ENCODE measurements at regions not wholly inside any gene's neighbourhood (a gene's known extent, or its start where the extent isn't known, plus 50 kb on each side); places are given as distances from the start of the nearest gene placed in this dataset.

DNA sequence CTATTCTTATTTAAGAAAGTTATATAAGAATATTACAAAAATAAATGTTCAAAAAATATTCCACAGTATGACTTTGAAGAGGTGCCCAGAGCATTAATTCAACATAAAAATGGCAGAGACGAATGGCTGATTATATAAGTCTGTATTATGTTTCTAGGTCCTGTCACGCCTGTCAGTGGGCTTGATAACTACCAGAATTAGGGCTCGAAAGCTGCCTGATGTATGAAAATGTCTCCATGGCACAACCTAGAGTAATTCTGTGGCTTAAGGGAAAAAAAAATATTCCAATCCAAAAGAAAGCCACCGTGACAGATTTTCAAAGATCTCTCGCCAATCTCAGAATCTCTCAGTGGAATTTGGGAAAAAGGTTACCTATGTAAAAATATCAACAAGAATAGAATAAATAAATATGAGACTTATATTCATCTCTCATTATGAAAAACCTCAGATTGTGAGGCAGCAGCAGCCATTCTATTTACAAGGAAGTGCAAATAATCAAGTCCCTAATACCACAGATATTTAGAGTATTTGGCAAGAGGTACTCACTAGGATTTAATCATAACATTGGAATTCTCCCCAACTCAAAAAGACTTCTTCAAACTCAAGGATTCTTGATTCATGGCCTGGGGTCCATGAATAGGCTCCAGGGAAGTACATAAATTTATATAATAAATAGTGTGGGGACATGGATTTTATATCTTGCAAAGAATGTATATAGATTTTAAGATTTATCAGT lies 489.1 kb upstream of the INTU start:
- DNase-seq, result peak; percentile 62

DNA sequence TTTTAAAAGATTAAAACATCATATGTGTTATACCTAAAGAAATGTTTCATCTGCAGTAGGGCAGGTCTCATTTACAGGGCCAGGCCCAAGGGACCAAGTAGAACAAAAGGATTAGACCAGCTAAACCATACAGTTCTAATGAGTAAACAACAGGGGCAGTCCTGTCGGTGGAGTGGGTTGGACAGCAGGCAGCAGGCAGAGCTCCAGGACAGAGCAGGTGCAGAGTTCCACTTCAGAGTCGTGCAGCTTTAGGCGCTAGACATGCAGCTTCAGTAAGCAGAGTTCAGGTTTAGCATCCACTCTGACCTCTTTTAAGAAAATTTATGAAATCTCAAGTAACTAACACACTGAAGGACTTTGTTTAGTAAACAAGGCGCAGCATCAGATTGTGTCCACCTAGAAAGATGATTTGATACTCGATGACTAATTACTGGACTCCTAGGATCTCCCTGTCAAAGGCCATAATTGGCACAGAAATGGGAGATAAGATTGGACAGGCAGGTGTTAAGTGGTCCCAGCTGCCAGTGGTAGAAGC lies 487.7 kb upstream of the INTU start:
- no peak for DNase-seq

DNA sequence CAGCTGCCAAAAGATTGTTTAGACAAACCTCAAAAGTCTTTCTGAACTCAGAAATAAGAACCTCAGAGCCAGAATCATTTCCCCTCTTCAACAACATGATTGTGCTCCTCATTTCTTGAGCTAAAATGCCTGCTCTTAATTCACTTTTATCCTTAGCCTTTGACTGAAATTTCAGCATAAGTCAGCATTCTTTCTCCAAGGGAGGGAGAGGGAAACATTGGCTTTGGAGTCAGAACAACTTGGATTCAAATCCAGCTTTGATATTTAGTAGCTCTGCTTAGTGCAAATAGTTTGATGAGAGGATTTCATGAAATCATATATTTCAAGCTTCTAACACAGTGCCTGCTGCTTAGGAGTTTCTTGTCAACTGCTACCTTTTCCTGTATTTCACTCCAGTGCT lies 484.6 kb upstream of the INTU start:
- no peak for DNase-seq

DNA sequence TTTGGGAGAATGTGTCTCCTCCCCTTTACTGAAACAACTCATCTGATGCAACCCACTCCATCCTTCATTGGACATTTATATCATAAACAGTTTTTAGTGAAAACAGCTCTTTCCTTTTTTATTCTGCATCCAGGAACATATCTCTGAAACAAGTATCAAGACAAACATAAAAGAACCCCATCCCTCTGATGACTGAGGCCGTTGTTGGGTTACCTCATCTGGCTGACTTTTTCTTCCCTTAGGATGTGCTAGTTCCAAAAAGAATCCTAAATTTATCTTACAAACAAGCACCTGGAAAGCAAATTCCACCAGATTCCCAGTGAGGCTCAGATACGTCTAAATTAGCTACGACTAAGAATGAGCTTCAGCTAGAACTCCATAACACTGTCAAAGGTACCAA lies 483.7 kb upstream of the INTU start:
- no peak for DNase-seq

GRCh38 chr4:127151941-127152340 lies 480.8 kb upstream of the INTU start:
- DNase-seq, result no peak

DNA sequence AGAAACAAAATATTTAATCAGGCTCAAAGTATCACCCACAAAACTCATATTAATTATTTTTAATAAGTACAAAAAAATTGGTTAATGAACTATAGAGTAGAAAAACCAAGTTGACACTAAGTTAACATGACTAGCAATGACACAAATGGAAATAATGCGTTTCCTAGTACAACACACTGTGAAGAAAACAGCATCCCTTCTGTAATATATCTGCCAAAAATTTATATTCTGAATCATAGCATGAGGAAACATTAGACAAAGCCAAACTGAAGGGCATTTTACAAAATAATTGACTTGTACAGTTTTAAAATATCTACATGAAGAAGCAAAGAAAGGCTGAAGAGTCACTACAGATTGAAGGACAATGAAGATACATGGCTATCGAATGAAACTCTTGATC lies 477.6 kb upstream of the INTU start:
- no peak for DNase-seq

GRCh38 chr4:127155555-127155954 lies 477.2 kb upstream of the INTU start:
- no peak for DNase-seq

DNA sequence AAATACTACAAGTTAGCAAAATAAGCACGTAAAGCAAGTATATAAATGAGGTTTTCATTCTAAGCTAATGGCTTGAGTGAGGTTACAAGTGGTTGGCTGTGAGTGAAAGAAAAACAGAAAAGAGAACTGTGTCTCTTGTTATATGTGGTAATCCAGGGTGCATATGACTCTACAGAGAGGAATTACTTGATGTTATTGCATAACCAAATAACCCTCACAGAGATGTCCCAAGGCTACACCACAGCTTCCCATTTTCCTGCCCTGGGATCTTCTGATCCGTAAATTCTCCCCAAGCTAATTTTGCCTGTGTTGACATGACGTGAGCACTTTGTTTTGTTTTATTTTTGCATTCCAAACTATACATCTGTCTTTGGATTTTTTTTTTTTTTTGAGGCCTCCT lies 470.0 kb upstream of the INTU start:
- peak; percentile 76 for DNase-seq

- DNase-seq, result peak; percentile 51
These were observed 466.8 kb upstream of the INTU start for GRCh38 chr4:127165971-127166370.

GRCh38 chr4:127174201-127174600 lies 458.6 kb upstream of the INTU start:
- no peak for DNase-seq

DNA sequence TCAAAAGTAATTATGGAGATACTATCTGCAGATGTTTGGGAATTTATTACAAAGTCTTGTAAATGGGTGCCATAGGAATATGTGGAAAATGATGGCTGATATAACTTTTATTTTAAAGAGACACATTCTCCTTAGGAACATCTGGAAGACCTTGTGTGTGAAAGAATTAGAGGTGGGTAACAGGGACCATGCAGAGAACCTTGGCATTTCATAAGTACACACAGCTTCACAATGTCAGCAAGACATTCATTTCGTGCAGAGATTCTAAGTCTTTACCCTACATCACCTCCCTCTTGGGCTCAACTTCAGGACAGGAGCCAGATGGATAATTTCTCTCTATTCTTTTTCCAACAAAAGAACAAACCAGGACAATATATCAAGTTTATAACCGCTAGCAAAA lies 458.1 kb upstream of the INTU start:
- DNase-seq, result no peak

DNA sequence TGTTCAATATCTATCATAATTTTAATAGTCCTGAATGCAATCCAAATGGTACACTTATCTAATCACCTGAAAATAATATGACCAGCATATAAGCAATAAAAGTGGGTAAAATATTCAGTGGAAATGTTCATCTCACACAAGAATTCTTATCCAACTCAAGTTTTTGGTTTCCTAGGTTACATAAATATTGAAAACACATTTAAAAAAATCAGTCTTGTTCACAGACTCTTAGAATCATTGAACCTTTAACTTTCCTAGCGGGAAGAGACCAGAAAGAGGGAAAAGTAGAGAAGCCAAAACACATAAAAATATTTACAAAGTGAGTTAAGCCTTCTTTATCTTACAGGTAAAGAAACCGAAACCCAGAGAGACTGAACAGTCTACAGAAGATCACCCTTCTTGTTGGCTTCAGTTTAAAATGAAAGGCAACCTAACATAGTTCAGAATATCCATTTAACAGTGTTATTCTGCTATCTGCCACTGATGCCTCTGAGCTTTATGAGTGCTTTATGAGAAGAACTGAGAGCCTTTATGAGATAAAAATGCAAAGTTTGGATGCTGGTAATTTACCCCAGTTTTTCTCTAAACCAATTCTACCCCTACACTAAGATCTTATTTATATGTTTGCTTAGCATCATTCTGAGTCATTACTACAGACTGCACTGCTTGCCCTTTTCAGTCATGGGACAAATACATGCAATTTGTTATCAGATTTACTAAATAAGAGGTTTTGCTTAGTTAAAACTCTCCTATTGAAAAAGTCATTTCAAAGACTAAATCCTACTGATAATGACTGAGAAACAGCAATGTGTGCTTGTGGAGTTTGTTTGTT lies 453.3 kb upstream of the INTU start:
- DNase-seq, result no peak

GRCh38 chr4:127181001-127181400 lies 451.8 kb upstream of the INTU start:
- DNase-seq, result no peak

DNA sequence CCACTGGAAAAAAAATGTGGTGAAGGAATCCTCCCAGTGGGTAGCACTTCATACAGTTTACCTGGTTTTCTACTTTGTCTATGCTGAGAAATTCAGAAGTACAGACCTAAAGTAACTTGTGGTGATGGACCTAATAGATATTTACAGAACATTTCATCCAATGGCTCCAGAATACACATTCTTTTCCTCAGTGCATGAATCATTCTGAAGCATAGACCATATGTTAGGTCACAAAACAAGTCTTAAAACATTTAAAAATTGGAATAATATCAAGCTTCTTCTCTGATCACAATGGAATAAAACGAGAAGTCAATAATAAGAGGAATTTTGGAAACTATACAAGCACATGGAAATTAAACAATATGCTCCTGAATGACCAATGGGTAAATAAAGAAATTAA lies 450.1 kb upstream of the INTU start:
- no peak for DNase-seq

DNA sequence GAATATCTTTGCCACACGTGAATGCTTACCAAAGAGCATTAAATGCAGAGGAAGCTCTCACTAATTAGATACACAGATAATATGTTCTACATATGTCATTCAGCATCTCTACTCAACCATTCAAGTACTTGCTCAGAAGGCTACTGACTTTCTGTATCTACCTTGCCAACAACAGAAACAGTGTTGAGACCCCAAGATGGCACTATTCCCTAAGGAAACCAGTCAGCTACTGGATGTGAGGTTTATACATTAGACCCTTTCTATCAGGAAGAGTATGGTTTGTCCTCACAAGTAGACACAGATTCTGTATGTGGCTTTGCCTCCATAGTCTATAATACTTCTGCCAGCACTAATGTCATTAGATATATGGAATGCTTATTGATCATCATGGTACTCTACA lies 443.9 kb upstream of the INTU start:
- DNase-seq, result peak; percentile 2

- DNase-seq, result no peak
These were observed 438.5 kb upstream of the INTU start for GRCh38 chr4:127194281-127194680.

- DNase-seq, result no peak
These were observed 436.0 kb upstream of the INTU start for GRCh38 chr4:127196655-127197352.

DNA sequence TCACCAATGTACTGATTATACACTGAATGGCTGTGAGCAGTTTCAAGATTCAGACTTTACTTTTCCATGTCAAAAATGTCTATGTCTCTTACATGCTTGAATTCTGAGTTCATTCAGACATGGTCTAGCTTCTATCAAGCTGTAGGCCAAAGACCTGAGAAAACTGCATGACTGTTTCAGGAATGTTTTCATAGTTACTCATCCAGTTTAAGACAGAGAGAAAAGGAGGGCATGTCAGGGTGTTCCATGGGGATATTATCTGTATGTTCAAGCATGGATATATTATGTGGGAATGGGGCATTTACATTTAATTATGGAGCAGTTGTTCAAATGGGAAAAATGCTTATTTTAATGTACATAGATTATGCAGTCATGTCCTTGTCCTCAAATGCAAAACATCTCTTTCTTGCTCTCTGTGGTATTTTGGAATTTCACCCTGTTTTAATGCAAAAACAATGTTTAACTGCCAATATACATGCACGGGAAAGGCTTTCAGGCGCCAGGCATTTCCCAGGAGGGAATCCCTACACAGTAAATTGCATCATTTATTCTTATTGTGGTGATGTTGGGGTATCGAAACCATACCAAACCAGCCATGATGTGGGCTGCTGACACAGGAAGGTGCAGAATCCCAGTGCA lies 429.1 kb upstream of the INTU start:
- DNase-seq, result peak; percentile 48

DNA sequence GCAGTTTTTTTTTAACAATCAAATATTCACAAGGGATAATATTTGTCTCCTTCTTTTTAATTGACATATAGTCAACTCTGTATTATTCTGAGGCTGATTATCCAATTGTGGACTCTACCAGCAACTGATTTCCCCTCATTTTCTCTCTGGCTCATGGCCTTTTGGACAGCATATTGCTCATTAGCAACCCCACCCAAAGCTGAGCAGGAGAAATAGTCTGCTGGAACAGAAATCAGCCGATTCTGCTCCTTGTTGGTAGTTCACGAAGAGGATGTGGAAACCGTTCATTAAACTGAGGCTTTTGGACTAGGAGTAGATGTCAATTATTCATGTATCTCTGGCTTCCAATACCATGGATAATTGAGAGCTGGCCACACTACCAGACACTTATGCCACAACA lies 428.4 kb upstream of the INTU start:
- DNase-seq, result no peak

- no peak for DNase-seq
These were observed 423.1 kb upstream of the INTU start for GRCh38 chr4:127209580-127210095.

- DNase-seq, result no peak
These were observed 421.7 kb upstream of the INTU start for GRCh38 chr4:127210893-127211649.
